HG02885 (cell line): ENCODE measurements at regions not wholly inside any gene's neighbourhood (a gene's known extent, or its start where the extent isn't known, plus 50 kb on each side); places are given as distances from the start of the nearest gene placed in this dataset.
"Not testable (repeated sequence)": the region's sequence is repeated elsewhere in the genome, so short reads cannot be mapped to it uniquely, and the experiment has no call there.

Experiments used
- ATAC-seq: cut with Tn5 transposase; IDR thresholded peaks from one replicate; pipeline ENCODE4 v1.9.1; 2021; ENCODE audit warnings: mild to moderate bottlenecking; ENCODE audit not compliant: unreplicated experiment, poor library complexity

GRCh38 chr5:87125766-87126165, 141.9 kb upstream of the RASA1 start:
- ATAC-seq = no peak

GRCh38 chr5:87126869-87127268, 140.8 kb upstream of the RASA1 start:
- no peak for ATAC-seq

- peak; percentile 74 for ATAC-seq
Measured at GRCh38 chr5:87127426-87127825, 140.3 kb upstream of the RASA1 start.

GRCh38 chr5:87127956-87128687, 139.6 kb upstream of the RASA1 start:
- ATAC-seq = no peak

- no peak for ATAC-seq
Measured at GRCh38 chr5:87129046-87129445, 138.6 kb upstream of the RASA1 start.

- no peak for ATAC-seq
Measured at GRCh38 chr5:87132696-87133095, 135.0 kb upstream of the RASA1 start.

GRCh38 chr5:87134513-87134912, 133.2 kb upstream of the RASA1 start:
- not testable (repeated sequence) for ATAC-seq

GRCh38 chr5:87136096-87136495, 131.6 kb upstream of the RASA1 start:
- no peak for ATAC-seq

GRCh38 chr5:87136733-87137132, 130.9 kb upstream of the RASA1 start:
- no peak for ATAC-seq

GRCh38 chr5:87137283-87137682, 130.4 kb upstream of the RASA1 start:
- no peak for ATAC-seq

GRCh38 chr5:87138091-87138805, 129.4 kb upstream of the RASA1 start:
- ATAC-seq = no peak

- ATAC-seq = no peak
Measured at GRCh38 chr5:87139795-87140194, 127.9 kb upstream of the RASA1 start.

- ATAC-seq = no peak
Measured at GRCh38 chr5:87141544-87141943, 126.1 kb upstream of the RASA1 start.

- ATAC-seq = not testable (repeated sequence)
Measured at GRCh38 chr5:87145853-87146252, 121.8 kb upstream of the RASA1 start.

GRCh38 chr5:87147441-87147840, 120.2 kb upstream of the RASA1 start:
- ATAC-seq = no peak

- no peak for ATAC-seq
Measured at GRCh38 chr5:87150630-87151029, 117.1 kb upstream of the RASA1 start.

- ATAC-seq = peak; percentile 61
Measured at GRCh38 chr5:87151547-87151946, 116.1 kb upstream of the RASA1 start.

GRCh38 chr5:87152886-87153285, 114.8 kb upstream of the RASA1 start:
- no peak for ATAC-seq

GRCh38 chr5:87154191-87154590, 113.5 kb upstream of the RASA1 start:
- ATAC-seq = no peak

GRCh38 chr5:87155106-87155505, 112.6 kb upstream of the RASA1 start:
- ATAC-seq = no peak

- no peak for ATAC-seq
Measured at GRCh38 chr5:87156631-87157030, 111.1 kb upstream of the RASA1 start.

- ATAC-seq = no peak
Measured at GRCh38 chr5:87164409-87164808, 103.3 kb upstream of the RASA1 start.
